Ovary (tissue), 7 donors: ENCODE measurements at regions not wholly inside any gene's neighbourhood (a gene's known extent, or its start where the extent isn't known, plus 50 kb on each side); places are given as distances from the start of the nearest gene placed in this dataset.
"Not testable (repeated sequence)": the region's sequence is repeated elsewhere in the genome, so short reads cannot be mapped to it uniquely, and the experiment has no call there.

Experiments
- DNase-seq, 5 donors: peaks; one replicate each; pipeline ENCODE4 v3.0.0-alpha.2; 2019 to 2020
- H3K27ac ChIP-seq, 2 donors: fragments of 200-600 bp; one replicate each; pipeline versions ENCODE4 v1.5.1 to v1.8.0; 2019 to 2022
- H3K27me3 ChIP-seq: fragments of 200-600 bp; one replicate; pipeline ENCODE4 v1.8.0; 2022
- H3K36me3 ChIP-seq: fragments of 200-600 bp; sonication (generic); one replicate; pipeline ENCODE4 v1.5.1; 2019
- H3K4me1 ChIP-seq: one replicate; pipeline ENCODE4 v1.8.1; 2013; ENCODE audit warnings: mild to moderate bottlenecking, moderate library complexity; ENCODE audit not compliant: insufficient read depth
- H3K4me3 ChIP-seq: fragments of 200-600 bp; sonication (generic); one replicate; pipeline ENCODE4 v1.5.1; 2017
- H3K9me3 ChIP-seq, 2 donors: fragments of 200-600 bp in 1 of 2; sonication (generic) in 1 of 2; one replicate each; pipeline versions ENCODE4 v1.5.1 to v1.8.1; 2013 to 2019; ENCODE audit warnings: mild to moderate bottlenecking in 1 of 2, moderate library complexity in 1 of 2
- EP300 ChIP-seq: sonication (generic); formaldehyde crosslinking; IDR thresholded peaks from one replicate; pipeline ENCODE4 v1.6.1; 2017; ENCODE audit warnings: antibody characterized with exemption
- POLR2A ChIP-seq: fragments of 450-650 bp; IDR thresholded peaks from one replicate; pipeline ENCODE4 v1.6.1; 2017; ENCODE audit warnings: antibody characterized with exemption, mild to moderate bottlenecking, moderate library complexity
- WGBS, 3 donors: extraction: QIAGEN DNeasy Blood & Tissue Kit in 1 of 3; methylation state at CpG; one replicate each; pipeline versions ENCODE4 v1.1.5 to v1.1.7; 2013 to 2017; 5-methylcytosine and 5-hydroxymethylcytosine counted together
- intact Hi-C, 4 donors: fragments of 100-400 bp; cut with DNase I; formaldehyde crosslinking; loops; one replicate each; pipeline versions ENCODE4 v1.11.0 to v1.15.1; 2022 to 2023
- TF ChIP-seq, protein P1 (sequence below), 3 donors: fragments of 450-650 bp in 2 of 3; fragments of 200-600 bp in 1 of 3; IDR thresholded peaks; one replicate each; pipeline versions ENCODE4 v1.5.1 to v1.8.0; 2016 to 2022; ENCODE audit warnings: antibody characterized with exemption in 3 of 3, mild to moderate bottlenecking in 1 of 3
- donor health status: DM: no; HTN: no; CAD: no; lungs with moderate emphysema.
- donor health status: DM: no; HTN: no; CAD: no.
- donor health status: Bipolar disorder and iron deficiency.
- donor health status: DM: no; HTN: no; CAD: no.
- donor health status: DM: yes; HTN: yes; CAD: no.

DNA sequence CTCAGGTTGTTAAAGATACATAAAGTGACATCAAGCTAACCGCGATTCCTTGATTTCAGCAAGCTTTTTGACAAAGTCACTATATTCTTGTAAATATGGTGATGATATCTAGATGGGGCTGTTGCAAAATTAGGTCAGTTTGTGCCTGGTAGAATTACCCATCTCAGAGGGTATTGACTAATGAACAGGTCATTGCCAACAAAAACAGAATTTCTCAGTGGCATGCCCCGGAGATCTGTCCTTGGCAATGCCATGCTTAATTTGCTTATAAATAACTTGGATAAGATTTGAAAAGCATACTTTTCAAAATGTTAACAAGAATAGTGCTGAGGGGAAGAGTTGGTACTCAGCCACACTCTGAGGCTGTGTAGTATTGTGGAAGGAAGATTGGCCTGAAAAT lies 783.3 kb upstream of the SEMA6A start:
- no peaks in the 10 kb centered on the region for H3K36me3 ChIP-seq
- no peak for DNase-seq
- no peak overlapping the region for H3K27ac ChIP-seq
- no peaks in the 10 kb centered on the region for H3K9me3 ChIP-seq
- intact Hi-C loops: no loop called here
- 71 to 85% (median 72%) methylated on average over 3 of the region's 3 CpGs for WGBS, 3 donors
- H3K4me1 ChIP-seq: no peaks in the 10 kb centered on the region
- no peak overlapping the region for H3K4me3 ChIP-seq
- TF ChIP-seq, protein P1, sequence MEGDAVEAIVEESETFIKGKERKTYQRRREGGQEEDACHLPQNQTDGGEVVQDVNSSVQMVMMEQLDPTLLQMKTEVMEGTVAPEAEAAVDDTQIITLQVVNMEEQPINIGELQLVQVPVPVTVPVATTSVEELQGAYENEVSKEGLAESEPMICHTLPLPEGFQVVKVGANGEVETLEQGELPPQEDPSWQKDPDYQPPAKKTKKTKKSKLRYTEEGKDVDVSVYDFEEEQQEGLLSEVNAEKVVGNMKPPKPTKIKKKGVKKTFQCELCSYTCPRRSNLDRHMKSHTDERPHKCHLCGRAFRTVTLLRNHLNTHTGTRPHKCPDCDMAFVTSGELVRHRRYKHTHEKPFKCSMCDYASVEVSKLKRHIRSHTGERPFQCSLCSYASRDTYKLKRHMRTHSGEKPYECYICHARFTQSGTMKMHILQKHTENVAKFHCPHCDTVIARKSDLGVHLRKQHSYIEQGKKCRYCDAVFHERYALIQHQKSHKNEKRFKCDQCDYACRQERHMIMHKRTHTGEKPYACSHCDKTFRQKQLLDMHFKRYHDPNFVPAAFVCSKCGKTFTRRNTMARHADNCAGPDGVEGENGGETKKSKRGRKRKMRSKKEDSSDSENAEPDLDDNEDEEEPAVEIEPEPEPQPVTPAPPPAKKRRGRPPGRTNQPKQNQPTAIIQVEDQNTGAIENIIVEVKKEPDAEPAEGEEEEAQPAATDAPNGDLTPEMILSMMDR (IDR thresholded peaks at IDR 0.05): no peak
- TF ChIP-seq POLR2A (no peak), EP300 (no peak)
- no peaks in the 10 kb centered on the region for H3K27me3 ChIP-seq

DNA sequence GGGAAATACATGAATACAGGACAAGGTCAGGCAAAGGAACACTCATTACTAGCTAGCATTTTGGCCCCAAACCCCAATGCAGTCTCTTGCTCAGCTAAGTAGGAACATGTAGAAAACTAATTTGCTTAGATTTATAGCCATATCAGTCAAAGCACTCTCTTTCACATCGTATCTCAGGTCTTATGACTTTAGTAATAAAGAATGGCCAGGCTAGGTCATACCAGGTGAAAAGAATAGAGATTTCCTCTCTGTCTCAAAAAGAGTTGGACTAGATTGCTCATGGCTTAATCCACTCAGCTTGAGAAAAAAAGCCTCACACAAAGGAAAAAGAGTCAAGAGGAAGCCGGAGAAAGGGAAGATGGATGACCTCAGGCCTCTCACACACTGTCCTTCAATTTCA lies 772.7 kb upstream of the SEMA6A start:
- no peak overlapping the region for H3K4me3 ChIP-seq
- intact Hi-C loops: no loop called here
- H3K27ac ChIP-seq: no peak overlapping the region
- H3K9me3 ChIP-seq: no peaks in the 10 kb centered on the region
- H3K27me3 ChIP-seq: no peaks in the 10 kb centered on the region
- 54 to 61% (median 55%) methylated on average over 2 of the region's 2 CpGs for WGBS, 3 donors
- H3K36me3 ChIP-seq: no peaks in the 10 kb centered on the region
- no peak for DNase-seq
- TF ChIP-seq, protein P1 (IDR thresholded peaks at IDR 0.05): no peak
- TF ChIP-seq EP300 (no peak), POLR2A (no peak)
- no peaks in the 10 kb centered on the region for H3K4me1 ChIP-seq

DNA sequence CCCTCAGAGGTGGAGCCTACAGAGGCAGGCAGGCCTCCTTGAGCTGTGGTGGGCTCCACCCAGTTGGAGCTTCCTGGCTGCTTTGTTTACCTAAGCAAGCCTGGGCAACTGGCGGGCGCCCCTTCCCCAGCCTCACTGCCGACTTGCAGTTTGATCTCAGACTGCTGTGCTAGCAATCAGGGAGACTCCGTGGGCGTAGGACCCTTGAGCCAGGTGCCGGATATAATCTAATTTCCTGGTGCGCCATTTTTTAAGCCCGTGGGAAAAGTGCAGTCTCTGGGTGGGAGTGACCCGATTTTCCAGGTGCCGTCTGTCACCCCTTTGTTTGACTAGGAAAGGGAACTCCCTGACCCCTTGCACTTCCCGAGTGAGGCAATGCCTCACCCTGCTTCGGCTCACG lies 769.1 kb upstream of the SEMA6A start:
- 82 to 92% (median 84%) methylated on average over 10 to 13 of the region's 13 CpGs for WGBS, 3 donors
- intact Hi-C loops, H3K27ac ChIP-seq, H3K27me3 ChIP-seq, H3K4me3 ChIP-seq, DNase-seq, H3K9me3 ChIP-seq, H3K36me3 ChIP-seq, H3K4me1 ChIP-seq: not testable (repeated sequence)

DNA sequence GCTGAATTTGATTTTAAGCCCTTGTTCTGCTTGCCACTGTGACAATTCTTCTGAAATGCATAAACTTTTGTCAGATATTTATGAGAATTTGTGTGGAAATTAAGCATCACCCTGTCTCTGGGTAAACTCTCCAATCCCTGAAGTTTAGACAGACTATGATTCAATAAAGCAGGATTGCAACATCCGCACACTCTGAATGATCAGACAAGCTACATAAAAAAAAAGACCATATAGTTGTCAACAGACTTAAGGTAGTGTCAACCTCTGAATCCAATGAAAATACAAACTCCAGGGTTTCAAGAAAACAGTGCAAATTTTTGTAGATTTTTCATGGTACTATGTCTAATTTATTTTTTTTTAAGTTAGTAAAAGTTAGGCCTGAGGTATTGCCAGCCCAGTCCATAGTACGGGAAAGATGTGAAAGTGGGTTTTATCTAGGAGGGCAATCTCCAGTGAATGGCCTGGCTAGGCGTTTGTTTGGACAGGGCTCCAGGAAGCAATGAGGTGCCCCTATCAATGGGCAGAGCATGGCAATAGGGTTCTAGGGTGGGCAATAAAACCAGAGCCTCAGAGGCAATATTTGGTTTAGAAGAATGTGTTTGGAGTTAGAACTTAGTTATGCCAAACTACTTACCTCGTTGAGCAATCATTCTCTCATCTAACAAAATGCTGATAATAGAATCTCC lies 762.6 kb upstream of the SEMA6A start:
- Histone ChIP-seq H3K4me1 (no peaks in the 10 kb centered on the region), H3K4me3 (no peak overlapping the region), H3K36me3 (no peaks in the 10 kb centered on the region), H3K27ac (no peak overlapping the region), H3K27me3 (no peaks in the 10 kb centered on the region), H3K9me3 (no peaks in the 10 kb centered on the region)
- TF ChIP-seq POLR2A (no peak), EP300 (no peak)
- TF ChIP-seq, protein P1 (IDR thresholded peaks at IDR 0.05): no peak
- WGBS, 3 donors: 80 to 85% (median 83%) methylated on average over 4 of the region's 4 CpGs
- no peak for DNase-seq
- intact Hi-C loops: no loop called here

DNA sequence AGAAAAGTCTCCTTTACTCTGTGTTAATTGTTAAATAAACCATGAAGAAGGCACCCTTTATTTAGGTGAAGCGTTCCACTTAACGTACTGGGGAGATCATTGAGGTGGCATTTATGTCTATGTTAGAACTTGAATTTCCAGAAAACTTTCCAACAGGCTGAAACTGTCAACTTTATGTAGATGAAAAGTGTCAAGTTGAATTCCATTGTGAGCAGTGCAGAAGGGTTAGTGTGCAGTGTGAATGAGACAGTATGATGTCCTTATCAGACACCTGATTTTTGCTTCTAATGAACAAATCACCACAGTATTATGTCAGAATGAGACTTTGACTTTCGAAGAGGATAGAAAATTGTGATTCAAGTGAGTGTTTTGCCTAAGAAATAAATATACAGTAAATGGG lies 761.6 kb upstream of the SEMA6A start:
- Histone ChIP-seq H3K27me3 (no peaks in the 10 kb centered on the region), H3K4me3 (no peak overlapping the region), H3K36me3 (no peaks in the 10 kb centered on the region), H3K27ac (no peak overlapping the region), H3K4me1 (no peaks in the 10 kb centered on the region), H3K9me3 (no peaks in the 10 kb centered on the region)
- intact Hi-C loops: no loop called here
- no peak for DNase-seq
- TF ChIP-seq EP300 (no peak), POLR2A (no peak)
- TF ChIP-seq, protein P1 (IDR thresholded peaks at IDR 0.05): no peak
- WGBS, 3 donors: 89 to 92% (median 92%) methylated on average over 3 of the region's 3 CpGs
